ENCODE measurements at regions not wholly inside any gene's neighbourhood (a gene's known extent, or its start where the extent isn't known, plus 50 kb on each side); places are given as distances from the start of the nearest gene placed in this dataset.

GRCh38 chr9:22645893-22646292 lies 199.3 kb downstream of the DMRTA1 start:
- CTCF ChIA-PET: no interaction called here
- no peak overlapping the region for H3K27ac ChIP-seq (ENCODE audit: extremely low read depth, low read depth, low read length)
- POLR2A ChIA-PET: no interaction called here

GRCh38 chr9:22649384-22649783 lies 202.8 kb downstream of the DMRTA1 start:
- ChIA-PET CTCF (no interaction called here), POLR2A (no interaction called here)
- no peak for TF ChIP-seq ZNF132 (tag by site-specific recombination; IDR thresholded peaks at IDR 0.05; ENCODE audit: borderline replicate concordance)
- no peak for TF ChIP-seq ZNF555 (tag by site-specific recombination; conservative IDR thresholded peaks at IDR 0.05)
- TF ChIP-seq ZNF280D (tag by site-specific recombination; IDR thresholded peaks at IDR 0.05): no peak
- TF ChIP-seq MYNN (tag by site-specific recombination; IDR thresholded peaks at IDR 0.05; ENCODE audit: borderline replicate concordance): no peak
- no peak for TF ChIP-seq ZSCAN16 (tag by site-specific recombination; IDR thresholded peaks at IDR 0.05)
- no peak for TF ChIP-seq ZNF266 (tag by site-specific recombination; IDR thresholded peaks at IDR 0.05; ENCODE audit: low read depth)
- no peak for TF ChIP-seq ZEB2 (tag by site-specific recombination; IDR thresholded peaks at IDR 0.05)
- Histone ChIP-seq H3K27ac (ENCODE audit: extremely low read depth, low read depth, low read length) (no peak overlapping the region), H3K4me1 (ENCODE audit: control insufficient read depth, insufficient read depth, low read length) (no peaks in the 10 kb centered on the region), H3K9me3 (ENCODE audit: control insufficient read depth, insufficient read depth, low read depth, low read length) (no peaks in the 10 kb centered on the region), H3K4me3 (ENCODE audit: low read depth, low read length) (no peak overlapping the region), H3K36me3 (ENCODE audit: control insufficient read depth in 2 of 2, insufficient read depth in 1 of 2, low read length in 2 of 2) (no peaks in the 10 kb centered on the region)

More at GRCh38 chr9:22645893-22646292, 199.3 kb downstream of the DMRTA1 start:
- no peaks in the 10 kb centered on the region for H3K9me3 ChIP-seq (ENCODE audit: control insufficient read depth, insufficient read depth, low read depth, low read length)
- TF ChIP-seq INSM2 (tag by site-specific recombination; IDR thresholded peaks at IDR 0.05): no peak
- no peak for TF ChIP-seq ZNF423 (tag by site-specific recombination; IDR thresholded peaks at IDR 0.05)
- no peak overlapping the region for H3K4me3 ChIP-seq (ENCODE audit: low read depth, low read length)
- H3K36me3 ChIP-seq (ENCODE audit: control insufficient read depth in 2 of 2, insufficient read depth in 1 of 2, low read length in 2 of 2): no peaks in the 10 kb centered on the region
- H3K4me1 ChIP-seq (ENCODE audit: control insufficient read depth, insufficient read depth, low read length): no peaks in the 10 kb centered on the region

- Histone ChIP-seq H3K4me3 (ENCODE audit: low read depth, low read length) (no peak overlapping the region), H3K9me3 (ENCODE audit: control insufficient read depth, insufficient read depth, low read depth, low read length) (no peaks in the 10 kb centered on the region), H3K27ac (ENCODE audit: extremely low read depth, low read depth, low read length) (no peak overlapping the region), H3K36me3 (ENCODE audit: control insufficient read depth in 2 of 2, insufficient read depth in 1 of 2, low read length in 2 of 2) (no peaks in the 10 kb centered on the region), H3K4me1 (ENCODE audit: control insufficient read depth, insufficient read depth, low read length) (no peaks in the 10 kb centered on the region)
- ChIA-PET POLR2A (interaction anchor here (0.6 kb wide), 1 partner anchor 105 kb away, joined by 3 read pairs; no protein-coding TSS in a partner anchor), CTCF (no interaction called here)
- TF ChIP-seq IKZF3 (tag by site-specific recombination; IDR thresholded peaks at IDR 0.05): no peak
Observed at GRCh38 chr9:22650145-22650544, 203.5 kb downstream of the DMRTA1 start.

GRCh38 chr9:22650946-22651345 lies 204.3 kb downstream of the DMRTA1 start:
- H3K4me3 ChIP-seq (ENCODE audit: low read depth, low read length): no peak overlapping the region
- H3K36me3 ChIP-seq (ENCODE audit: control insufficient read depth in 2 of 2, insufficient read depth in 1 of 2, low read length in 2 of 2): no peaks in the 10 kb centered on the region
- no peaks in the 10 kb centered on the region for H3K9me3 ChIP-seq (ENCODE audit: control insufficient read depth, insufficient read depth, low read depth, low read length)
- POLR2A ChIA-PET: no interaction called here
- no peaks in the 10 kb centered on the region for H3K4me1 ChIP-seq (ENCODE audit: control insufficient read depth, insufficient read depth, low read length)
- CTCF ChIA-PET: no interaction called here
- no peak overlapping the region for H3K27ac ChIP-seq (ENCODE audit: extremely low read depth, low read depth, low read length)
- TF ChIP-seq SETDB1 (IDR thresholded peaks at IDR 0.05; ENCODE audit: insufficient read length, low read length): no peak
- TF ChIP-seq ZNF23 (tag by site-specific recombination; IDR thresholded peaks at IDR 0.05; ENCODE audit: borderline replicate concordance): no peak
- no peak for TF ChIP-seq ZNF175 (tag by site-specific recombination; IDR thresholded peaks at IDR 0.05)
- no peak for TF ChIP-seq PRDM2 (tag by site-specific recombination; IDR thresholded peaks at IDR 0.05; ENCODE audit: borderline replicate concordance)
- no peak for TF ChIP-seq ZNF174 (tag by site-specific recombination; IDR thresholded peaks at IDR 0.05)
- no peak for TF ChIP-seq ZNF585B (tag by site-specific recombination; IDR thresholded peaks at IDR 0.05)
